HUES48 (cell line): ENCODE measurements at regions not wholly inside any gene's neighbourhood (a gene's known extent, or its start where the extent isn't known, plus 50 kb on each side); places are given as distances from the start of the nearest gene placed in this dataset.
"Not testable (repeated sequence)": the region's sequence is repeated elsewhere in the genome, so short reads cannot be mapped to it uniquely, and the experiment has no call there.

Experiments
- H3K27ac ChIP-seq: one replicate; pipeline ENCODE4 v1.7.0; 2013; ENCODE audit warnings: low read depth, low read length, inconsistent platforms
- H3K27me3 ChIP-seq: 2 replicates; pipeline ENCODE4 v1.6.1; 2013; ENCODE audit warnings: mild to moderate bottlenecking, low read length; ENCODE audit not compliant: control insufficient read depth, insufficient read depth
- H3K36me3 ChIP-seq: 2 replicates; pipeline ENCODE4 v1.6.1; 2013; ENCODE audit warnings: low read length; ENCODE audit not compliant: control insufficient read depth, insufficient read depth
- H3K4me1 ChIP-seq: 2 replicates; pipeline ENCODE4 v1.6.1; 2013; ENCODE audit warnings: mild to moderate bottlenecking, low read length; ENCODE audit not compliant: control insufficient read depth, insufficient read depth
- H3K4me3 ChIP-seq: 2 replicates; pipeline ENCODE4 v1.5.1; 2013; ENCODE audit warnings: mild to moderate bottlenecking, low read depth, low read length
- H3K9ac ChIP-seq: 2 replicates; pipeline ENCODE4 v1.6.1; 2013; ENCODE audit warnings: mild to moderate bottlenecking, low read depth, low read length, moderate library complexity
- H3K9me3 ChIP-seq: 2 replicates; pipeline ENCODE4 v1.6.1; 2013; ENCODE audit warnings: low read length; ENCODE audit not compliant: control insufficient read depth, insufficient read depth

- Histone ChIP-seq H3K9ac (no peak overlapping the region), H3K27me3 (no peaks in the 10 kb centered on the region), H3K4me1 (no peaks in the 10 kb centered on the region), H3K9me3 (no peaks in the 10 kb centered on the region), H3K27ac (no peak overlapping the region), H3K36me3 (no peaks in the 10 kb centered on the region), H3K4me3 (no peak overlapping the region)
These were observed 714.1 kb downstream of the ZNF385D start for GRCh38 chr3:21036888-21037287.

- no peaks in the 10 kb centered on the region for H3K4me1 ChIP-seq
- H3K9ac ChIP-seq = no peak overlapping the region
- H3K27ac ChIP-seq = no peak overlapping the region
- H3K36me3 ChIP-seq = no peaks in the 10 kb centered on the region
- no peaks in the 10 kb centered on the region for H3K9me3 ChIP-seq
- no peaks in the 10 kb centered on the region for H3K27me3 ChIP-seq
- no peak overlapping the region for H3K4me3 ChIP-seq
These were observed 722.6 kb downstream of the ZNF385D start for GRCh38 chr3:21028412-21028811.

- Histone ChIP-seq H3K36me3 (no peaks in the 10 kb centered on the region), H3K4me1 (no peaks in the 10 kb centered on the region), H3K27me3 (no peaks in the 10 kb centered on the region), H3K9ac (no peak overlapping the region), H3K9me3 (no peaks in the 10 kb centered on the region), H3K4me3 (no peak overlapping the region), H3K27ac (no peak overlapping the region)
These were observed 726.4 kb downstream of the ZNF385D start for GRCh38 chr3:21024563-21024962.

DNA sequence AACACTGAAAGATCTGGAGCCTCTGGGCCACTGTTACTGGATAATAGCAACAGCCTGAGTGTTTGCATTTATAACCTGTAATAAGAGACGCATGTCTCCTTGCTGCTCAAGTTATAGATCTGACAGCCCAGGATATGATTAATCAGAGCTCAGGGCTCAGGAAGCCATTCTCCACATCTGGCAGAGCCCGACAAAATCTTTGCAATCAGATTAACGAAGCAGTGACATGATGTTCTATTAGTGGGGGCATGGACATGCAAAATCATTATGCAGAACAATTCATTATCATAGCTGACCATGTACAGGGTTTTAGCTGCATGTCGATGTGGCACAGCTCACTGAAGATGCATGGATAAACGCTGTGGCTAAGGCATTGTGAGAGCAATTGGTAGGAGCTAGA, 730.3 kb downstream of the ZNF385D start:
- Histone ChIP-seq H3K9ac (no peak overlapping the region), H3K4me1 (no peaks in the 10 kb centered on the region), H3K4me3 (no peak overlapping the region), H3K9me3 (no peaks in the 10 kb centered on the region), H3K36me3 (no peaks in the 10 kb centered on the region), H3K27me3 (no peaks in the 10 kb centered on the region), H3K27ac (no peak overlapping the region)

GRCh38 chr3:21020043-21020442, 731.0 kb downstream of the ZNF385D start:
- no peaks in the 10 kb centered on the region for H3K27me3 ChIP-seq
- H3K27ac ChIP-seq = no peak overlapping the region
- no peaks in the 10 kb centered on the region for H3K36me3 ChIP-seq
- no peaks in the 10 kb centered on the region for H3K4me1 ChIP-seq
- no peaks in the 10 kb centered on the region for H3K9me3 ChIP-seq
- no peak overlapping the region for H3K9ac ChIP-seq
- no peak overlapping the region for H3K4me3 ChIP-seq

DNA sequence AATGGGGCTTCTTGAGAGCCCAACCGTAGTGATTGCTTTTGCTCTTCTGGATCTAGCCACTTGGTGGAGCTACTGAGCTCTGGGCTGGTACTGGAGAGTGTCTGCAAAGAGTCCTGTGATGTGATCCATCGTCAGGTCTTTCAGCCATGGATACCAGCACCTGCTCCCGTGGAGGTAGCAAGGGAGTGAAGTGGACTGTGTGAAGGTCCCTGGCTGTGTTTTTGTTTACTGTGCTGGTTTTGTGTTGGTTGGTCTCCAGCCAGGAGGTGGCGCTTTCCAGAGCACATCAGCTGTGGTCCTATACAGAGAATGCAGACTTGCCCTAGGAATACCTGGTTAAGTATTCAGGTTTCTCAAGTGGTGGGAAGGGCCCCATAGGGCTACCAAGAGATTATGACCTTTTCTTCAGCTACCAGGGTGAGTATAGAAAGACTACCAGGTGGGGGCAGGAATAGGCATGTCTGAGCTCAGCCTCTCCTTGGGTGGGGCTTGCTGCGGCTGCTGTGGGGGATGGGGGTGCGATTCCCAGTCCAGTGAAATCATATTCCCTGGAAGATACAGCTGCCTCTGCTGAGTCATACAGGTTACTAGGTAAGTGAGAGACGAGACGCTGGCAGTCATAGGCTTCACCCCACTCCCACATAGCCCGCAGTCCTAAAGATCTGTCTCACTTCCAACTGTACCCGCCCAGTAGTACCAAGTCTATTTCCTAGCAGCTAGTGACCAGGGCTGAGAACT, 733.7 kb downstream of the ZNF385D start:
- H3K36me3 ChIP-seq = no peaks in the 10 kb centered on the region
- H3K27me3 ChIP-seq = no peaks in the 10 kb centered on the region
- no peak overlapping the region for H3K27ac ChIP-seq
- no peaks in the 10 kb centered on the region for H3K4me1 ChIP-seq
- no peak overlapping the region for H3K4me3 ChIP-seq
- H3K9me3 ChIP-seq = no peaks in the 10 kb centered on the region
- H3K9ac ChIP-seq = no peak overlapping the region

DNA sequence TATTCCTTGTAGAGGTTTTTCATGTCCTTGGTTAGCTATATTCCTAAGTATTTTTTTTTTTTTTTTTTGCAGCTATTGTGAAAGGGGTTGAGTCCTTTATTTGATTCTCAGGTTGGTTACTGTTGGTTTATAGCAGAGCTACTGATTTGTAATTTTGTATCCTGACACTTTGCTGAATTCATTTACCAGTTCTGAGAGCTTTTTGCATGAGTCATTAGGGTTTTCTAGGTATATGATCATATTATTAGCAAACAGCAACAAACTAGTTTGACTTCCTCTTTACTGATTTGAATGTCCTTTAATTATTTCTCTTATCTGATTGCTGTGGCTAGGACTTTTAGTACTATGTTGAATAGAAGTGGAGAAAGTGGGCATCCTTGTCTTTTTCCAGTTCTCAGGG, 737.4 kb downstream of the ZNF385D start:
- Histone ChIP-seq H3K4me1 (no peaks in the 10 kb centered on the region), H3K4me3 (no peak overlapping the region), H3K36me3 (no peaks in the 10 kb centered on the region), H3K9ac (no peak overlapping the region), H3K9me3 (no peaks in the 10 kb centered on the region), H3K27ac (no peak overlapping the region), H3K27me3 (no peaks in the 10 kb centered on the region)

- H3K4me3 ChIP-seq = no peak overlapping the region
- no peak overlapping the region for H3K9ac ChIP-seq
These were observed 751.3 kb downstream of the ZNF385D start for GRCh38 chr3:20999661-21000060.

GRCh38 chr3:20997183-20997582, 753.8 kb downstream of the ZNF385D start:
- H3K4me3 ChIP-seq = no peak overlapping the region
- peaks cover 29% of the 10 kb centered on the region for H3K4me1 ChIP-seq
- no peaks in the 10 kb centered on the region for H3K9me3 ChIP-seq
- no peak overlapping the region for H3K9ac ChIP-seq
- no peaks in the 10 kb centered on the region for H3K36me3 ChIP-seq
- H3K27ac ChIP-seq = no peak overlapping the region
- no peaks in the 10 kb centered on the region for H3K27me3 ChIP-seq

More at GRCh38 chr3:20999661-21000060, 751.3 kb downstream of the ZNF385D start:
- no peak overlapping the region for H3K27ac ChIP-seq
- H3K4me1 ChIP-seq = peaks cover 19% of the 10 kb centered on the region
- H3K27me3 ChIP-seq = no peaks in the 10 kb centered on the region
- H3K9me3 ChIP-seq = no peaks in the 10 kb centered on the region
- H3K36me3 ChIP-seq = no peaks in the 10 kb centered on the region

- Histone ChIP-seq H3K27ac (peak overlapping the region; percentile 52), H3K36me3 (no peaks in the 10 kb centered on the region), H3K27me3 (no peaks in the 10 kb centered on the region), H3K9me3 (no peaks in the 10 kb centered on the region), H3K4me1 (peaks cover 23% of the 10 kb centered on the region), H3K9ac (no peak overlapping the region), H3K4me3 (no peak overlapping the region)
These were observed 760.1 kb downstream of the ZNF385D start for GRCh38 chr3:20990896-20991295.

GRCh38 chr3:20989653-20990052, 761.4 kb downstream of the ZNF385D start:
- H3K9ac ChIP-seq, H3K4me3 ChIP-seq, H3K9me3 ChIP-seq, H3K36me3 ChIP-seq, H3K27ac ChIP-seq, H3K27me3 ChIP-seq: not testable (repeated sequence)
- H3K4me1 ChIP-seq = peaks cover 23% of the 10 kb centered on the region
